Keratinocyte (primary cell): ENCODE measurements at regions not wholly inside any gene's neighbourhood (a gene's known extent, or its start where the extent isn't known, plus 50 kb on each side); places are given as distances from the start of the nearest gene placed in this dataset.

ENCODE experiments used
- DNase-seq: peaks from one replicate; pipeline ENCODE4 v3.0.0-alpha.2; 2011; ENCODE audit warnings: low read depth, missing footprints, low spot score
- FAIRE-seq: peaks from 2 replicates; lab custom pipeline; 2011; peaks lifted over from hg19 to GRCh38; lab: Jason Lieb, UNC
- H2AFZ ChIP-seq: 2 replicates; pipeline ENCODE4 v1.6.0; 2012; ENCODE audit warnings: low read length, control low read depth, inconsistent platforms; ENCODE audit not compliant: control insufficient read depth
- H3K27ac ChIP-seq: 2 replicates; pipeline ENCODE4 v1.5.1; 2011; ENCODE audit warnings: low read length; ENCODE audit not compliant: control insufficient read depth, insufficient read depth
- H3K27me3 ChIP-seq: 3 replicates; pipeline ENCODE4 v1.6.0; 2011; ENCODE audit warnings: low read length; ENCODE audit not compliant: control insufficient read depth, insufficient read depth; ENCODE audit errors: extremely low read depth
- H3K36me3 ChIP-seq, 2 experiments: 2 replicates in 1 of 2; 3 replicates in 1 of 2; pipeline ENCODE4 v1.5.1; 2011; ENCODE audit warnings: low read length in 2 of 2, mild to moderate bottlenecking in 1 of 2; ENCODE audit not compliant: control insufficient read depth in 2 of 2, insufficient read depth in 2 of 2; ENCODE audit errors: extremely low read depth in 1 of 2
- H3K4me1 ChIP-seq: 3 replicates; pipeline ENCODE4 v1.5.1; 2011; ENCODE audit warnings: low read length; ENCODE audit not compliant: control insufficient read depth, insufficient read depth; ENCODE audit errors: extremely low read depth
- H3K4me2 ChIP-seq: 3 replicates; pipeline ENCODE4 v1.6.0; 2011; ENCODE audit warnings: low read depth, low read length; ENCODE audit not compliant: control insufficient read depth, insufficient read depth; ENCODE audit errors: extremely low read depth
- H3K4me3 ChIP-seq, 3 experiments: fragments of 200-600 bp in 1 of 3; sonication (generic) in 1 of 3; 2 replicates in 2 of 3; 3 replicates in 1 of 3; pipeline ENCODE4 v1.5.1; 2011 to 2016; ENCODE audit warnings: low read length in 3 of 3, mild to moderate bottlenecking in 3 of 3, control low read depth in 2 of 3, inconsistent platforms in 1 of 3, low read depth in 1 of 3, mixed read lengths in 1 of 3, mixed run types in 1 of 3, moderate library complexity in 1 of 3; ENCODE audit not compliant: control insufficient read depth in 2 of 3, insufficient read depth in 2 of 3; ENCODE audit errors: extremely low read depth in 1 of 3
- H3K79me2 ChIP-seq: 2 replicates; pipeline ENCODE4 v1.6.0; 2012; ENCODE audit warnings: low read length; ENCODE audit not compliant: control insufficient read depth, insufficient read depth
- H3K9ac ChIP-seq: 3 replicates; pipeline ENCODE4 v1.6.0; 2011; ENCODE audit warnings: low read length; ENCODE audit not compliant: control insufficient read depth, insufficient read depth; ENCODE audit errors: extremely low read depth
- H3K9me1 ChIP-seq: 3 replicates; pipeline ENCODE4 v1.6.0; 2011; ENCODE audit warnings: low read length; ENCODE audit not compliant: control insufficient read depth, insufficient read depth; ENCODE audit errors: extremely low read depth
- H3K9me3 ChIP-seq: 2 replicates; pipeline ENCODE4 v1.5.1; 2012; ENCODE audit warnings: low read depth, low read length; ENCODE audit not compliant: control insufficient read depth
- H4K20me1 ChIP-seq: 3 replicates; pipeline ENCODE4 v1.6.0; 2011; ENCODE audit warnings: low read length; ENCODE audit not compliant: control insufficient read depth, insufficient read depth; ENCODE audit errors: extremely low read depth
- EZH2 ChIP-seq: IDR thresholded peaks from one replicate; pipeline ENCODE4 v1.6.1; 2012; ENCODE audit warnings: inconsistent platforms, mild to moderate bottlenecking, low read length, moderate library complexity
- dilution Hi-C: fragments of 300-500 bp; cut with MboI; formaldehyde crosslinking; loops from one replicate; pipeline ENCODE4 v1.7.0; 2020; ENCODE audit warnings: low sequenced_read_pairs; ENCODE audit not compliant: extremely low pct_ligation_motif_present
- TF ChIP-seq, protein P1 (sequence below), 3 experiments: IDR thresholded peaks in 1 of 3; conservative IDR thresholded peaks in 1 of 3; optimal IDR thresholded peaks in 1 of 3; 2 replicates in 2 of 3; 3 replicates in 1 of 3; pipeline versions ENCODE3 to v1.5.1; 2011; ENCODE audit warnings: low read length in 3 of 3, mild to moderate bottlenecking in 3 of 3, moderate library complexity in 2 of 3, control low read depth in 1 of 3, inconsistent platforms in 1 of 3; ENCODE audit not compliant: insufficient read depth in 2 of 3; ENCODE audit errors: extremely low read depth in 1 of 3

- FAIRE-seq: no peak
- no peaks in the 10 kb centered on the region for H3K36me3 ChIP-seq
- H4K20me1 ChIP-seq: no peaks in the 10 kb centered on the region
- no peaks in the 10 kb centered on the region for H3K27me3 ChIP-seq
- no peak overlapping the region for H3K9ac ChIP-seq
- H3K79me2 ChIP-seq: no peaks in the 10 kb centered on the region
- TF ChIP-seq, protein P1, sequence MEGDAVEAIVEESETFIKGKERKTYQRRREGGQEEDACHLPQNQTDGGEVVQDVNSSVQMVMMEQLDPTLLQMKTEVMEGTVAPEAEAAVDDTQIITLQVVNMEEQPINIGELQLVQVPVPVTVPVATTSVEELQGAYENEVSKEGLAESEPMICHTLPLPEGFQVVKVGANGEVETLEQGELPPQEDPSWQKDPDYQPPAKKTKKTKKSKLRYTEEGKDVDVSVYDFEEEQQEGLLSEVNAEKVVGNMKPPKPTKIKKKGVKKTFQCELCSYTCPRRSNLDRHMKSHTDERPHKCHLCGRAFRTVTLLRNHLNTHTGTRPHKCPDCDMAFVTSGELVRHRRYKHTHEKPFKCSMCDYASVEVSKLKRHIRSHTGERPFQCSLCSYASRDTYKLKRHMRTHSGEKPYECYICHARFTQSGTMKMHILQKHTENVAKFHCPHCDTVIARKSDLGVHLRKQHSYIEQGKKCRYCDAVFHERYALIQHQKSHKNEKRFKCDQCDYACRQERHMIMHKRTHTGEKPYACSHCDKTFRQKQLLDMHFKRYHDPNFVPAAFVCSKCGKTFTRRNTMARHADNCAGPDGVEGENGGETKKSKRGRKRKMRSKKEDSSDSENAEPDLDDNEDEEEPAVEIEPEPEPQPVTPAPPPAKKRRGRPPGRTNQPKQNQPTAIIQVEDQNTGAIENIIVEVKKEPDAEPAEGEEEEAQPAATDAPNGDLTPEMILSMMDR (optimal IDR thresholded peaks at IDR 0.05 in 1 of 3, IDR thresholded peaks at IDR 0.05 in 1 of 3, conservative IDR thresholded peaks at IDR 0.05 in 1 of 3; ENCODE audit: extremely low read depth in 1 of 3, insufficient read depth in 2 of 3, low read length in 3 of 3): no peak
- no peak for TF ChIP-seq EZH2
- H3K4me3 ChIP-seq: no peak overlapping the region
- H3K4me2 ChIP-seq: no peak overlapping the region
- H3K9me1 ChIP-seq: no peaks in the 10 kb centered on the region
- no peaks in the 10 kb centered on the region for H3K9me3 ChIP-seq
- dilution Hi-C loops: no loop called here
- no peak for DNase-seq
- no peak overlapping the region for H3K27ac ChIP-seq
- no peak overlapping the region for H2AFZ ChIP-seq
- H3K4me1 ChIP-seq: no peaks in the 10 kb centered on the region
Observed at GRCh38 chr2:402721-403120, 114.8 kb upstream of the ALKAL2 start.

GRCh38 chr2:402206-402605 is 114.3 kb upstream of the ALKAL2 start:
- H3K9me1 ChIP-seq: no peaks in the 10 kb centered on the region
- dilution Hi-C loops: no loop called here
- no peaks in the 10 kb centered on the region for H3K79me2 ChIP-seq
- no peak overlapping the region for H3K4me3 ChIP-seq
- no peaks in the 10 kb centered on the region for H3K36me3 ChIP-seq
- no peak overlapping the region for H3K4me2 ChIP-seq
- H3K4me1 ChIP-seq: no peaks in the 10 kb centered on the region
- no peak for TF ChIP-seq EZH2
- TF ChIP-seq, protein P1 (optimal IDR thresholded peaks at IDR 0.05 in 1 of 3, IDR thresholded peaks at IDR 0.05 in 1 of 3, conservative IDR thresholded peaks at IDR 0.05 in 1 of 3; ENCODE audit: extremely low read depth in 1 of 3, insufficient read depth in 2 of 3, low read length in 3 of 3): no peak
- H3K9me3 ChIP-seq: no peaks in the 10 kb centered on the region
- no peak overlapping the region for H2AFZ ChIP-seq
- no peak for DNase-seq
- H3K27me3 ChIP-seq: no peaks in the 10 kb centered on the region
- no peak for FAIRE-seq
- no peak overlapping the region for H3K27ac ChIP-seq
- H4K20me1 ChIP-seq: no peaks in the 10 kb centered on the region
- no peak overlapping the region for H3K9ac ChIP-seq
